Epidermal melanocyte (primary cell): ENCODE measurements at regions not wholly inside any gene's neighbourhood (a gene's known extent, or its start where the extent isn't known, plus 50 kb on each side); places are given as distances from the start of the nearest gene placed in this dataset.
A peak's percentile ranks its signal among the peaks of the same experiment; 100 is the strongest.

Experiments
- DNase-seq: peaks from one replicate; pipeline ENCODE4 v3.0.0; 2011; ENCODE audit warnings: low spot score; ENCODE audit not compliant: insufficient read length

- no peak for DNase-seq
Observed at GRCh38 chr7:46004965-46005364, 83.9 kb upstream of the IGFBP3 start.

GRCh38 chr7:46003896-46004875 lies 83.1 kb upstream of the IGFBP3 start:
- peak; percentile 20 for DNase-seq

GRCh38 chr7:46003161-46003560 lies 82.1 kb upstream of the IGFBP3 start:
- no peak for DNase-seq

GRCh38 chr7:46000513-46000912 lies 79.4 kb upstream of the IGFBP3 start:
- DNase-seq, result no peak

GRCh38 chr7:45999541-45999940 lies 78.5 kb upstream of the IGFBP3 start:
- no peak for DNase-seq

GRCh38 chr7:45998506-45998905 lies 77.4 kb upstream of the IGFBP3 start:
- DNase-seq, result no peak

GRCh38 chr7:45993621-45994020 lies 72.5 kb upstream of the IGFBP3 start:
- DNase-seq, result no peak

- DNase-seq, result no peak
Observed at GRCh38 chr7:45992826-45993225, 71.8 kb upstream of the IGFBP3 start.

GRCh38 chr7:45990276-45990675 lies 69.2 kb upstream of the IGFBP3 start:
- DNase-seq, result no peak

GRCh38 chr7:45988405-45989057 lies 67.5 kb upstream of the IGFBP3 start:
- no peak for DNase-seq

- DNase-seq, result no peak
Observed at GRCh38 chr7:45987521-45988290, 66.6 kb upstream of the IGFBP3 start.

- no peak for DNase-seq
Observed at GRCh38 chr7:45986355-45987298, 65.6 kb upstream of the IGFBP3 start.

- DNase-seq, result no peak
Observed at GRCh38 chr7:45985902-45986301, 64.8 kb upstream of the IGFBP3 start.

GRCh38 chr7:45984386-45985295 lies 63.6 kb upstream of the IGFBP3 start:
- no peak for DNase-seq

GRCh38 chr7:45983720-45984255 lies 62.7 kb upstream of the IGFBP3 start:
- DNase-seq, result no peak

- no peak for DNase-seq
Observed at GRCh38 chr7:45982907-45983719, 62.0 kb upstream of the IGFBP3 start.

GRCh38 chr7:45982132-45982531 lies 61.1 kb upstream of the IGFBP3 start:
- no peak for DNase-seq

GRCh38 chr7:45980973-45981372 lies 59.9 kb upstream of the IGFBP3 start:
- DNase-seq, result no peak
